CD4-positive, alpha-beta T cell (primary cell): ENCODE measurements at regions not wholly inside any gene's neighbourhood (a gene's known extent, or its start where the extent isn't known, plus 50 kb on each side); places are given as distances from the start of the nearest gene placed in this dataset.

ENCODE experiments used
- ATAC-seq: fragments of 200-7000 bp; cut with Tn5 transposase; one replicate; pipeline ENCODE4 v1.10.0; 2022; ENCODE audit warnings: mild to moderate bottlenecking; ENCODE audit not compliant: poor library complexity
- CTCF ChIA-PET: fragments of 350-600 bp; sonication (Branson Sonifier 250); formaldehyde crosslinking; loops from one replicate; lab custom pipeline; 2021; ENCODE audit warnings: antibody characterized with exemption, inconsistent platforms; lab: Charles Lee
- POLR2A ChIA-PET: fragments of 350-600 bp; sonication (Branson Sonifier 250); formaldehyde crosslinking; loops from one replicate; lab custom pipeline; 2021; ENCODE audit warnings: antibody characterized with exemption, inconsistent platforms; lab: Charles Lee
- DNase-seq, 14 experiments: peaks; one replicate each; pipeline ENCODE4 v3.0.0-alpha.2; 2013 to 2020; ENCODE audit warnings: mixed read lengths in 2 of 14
- H3K27ac ChIP-seq, 2 donors: one replicate each; pipeline versions ENCODE4 v1.5.1 to v1.7.0; 2013; ENCODE audit warnings: low read length in 2 of 2, low read depth in 1 of 2, mild to moderate bottlenecking in 1 of 2
- H3K27me3 ChIP-seq, 2 experiments: 1 replicate in 1 of 2; 2 replicates in 1 of 2; pipeline versions ENCODE4 v1.6.1 to v1.7.0; 2013; ENCODE audit warnings: low read length in 2 of 2, control low read depth in 1 of 2, mild to moderate bottlenecking in 1 of 2, moderate library complexity in 1 of 2; ENCODE audit not compliant: insufficient read depth in 2 of 2, control insufficient read depth in 1 of 2
- H3K36me3 ChIP-seq: one replicate; pipeline ENCODE4 v1.6.1; 2013; ENCODE audit warnings: low read length, control low read depth; ENCODE audit not compliant: insufficient read depth
- H3K4me1 ChIP-seq: one replicate; pipeline ENCODE4 v1.6.1; 2013; ENCODE audit warnings: low read length, control low read depth; ENCODE audit not compliant: insufficient read depth
- H3K4me3 ChIP-seq: one replicate; pipeline ENCODE4 v1.5.1; 2013; ENCODE audit warnings: mild to moderate bottlenecking, low read length, moderate library complexity
- H3K9me3 ChIP-seq, 2 experiments: 1 replicate in 1 of 2; 2 replicates in 1 of 2; pipeline versions ENCODE4 v1.6.1 to v1.7.0; 2013; ENCODE audit warnings: low read length in 2 of 2, mild to moderate bottlenecking in 2 of 2, control low read depth in 1 of 2, moderate library complexity in 1 of 2; ENCODE audit not compliant: control insufficient read depth in 1 of 2, insufficient read depth in 1 of 2
- H3K27ac Mint-ChIP-seq: one replicate; pipeline ENCODE4 v1.8.0; 2020; ENCODE audit warnings: mixed read lengths
- H3K27me3 Mint-ChIP-seq: one replicate; pipeline ENCODE4 v1.8.0; 2021; ENCODE audit warnings: mixed read lengths
- H3K36me3 Mint-ChIP-seq: one replicate; pipeline ENCODE4 v1.8.0; 2021; ENCODE audit warnings: low read depth, mixed read lengths
- H3K4me1 Mint-ChIP-seq: one replicate; pipeline ENCODE4 v1.8.0; 2021; ENCODE audit warnings: low read depth, mixed read lengths
- H3K4me3 Mint-ChIP-seq: one replicate; pipeline ENCODE4 v1.8.0; 2020; ENCODE audit warnings: mild to moderate bottlenecking, mixed read lengths
- H3K9me3 Mint-ChIP-seq: one replicate; pipeline ENCODE4 v1.8.0; 2020; ENCODE audit warnings: mixed read lengths
- intact Hi-C, 2 experiments: fragments of 100-400 bp; cut with DNase I in 1 of 2; cut with micrococcal nuclease in 1 of 2; formaldehyde crosslinking; loops; one replicate each; pipeline versions ENCODE4 v1.15.1 to v1.9.0; 2023 to 2025; cut with DNase I, micrococcal nuclease
- TF ChIP-seq, protein P1 (sequence below): fragments of 200-600 bp; IDR thresholded peaks from one replicate; pipeline ENCODE4 v1.8.0; 2022; ENCODE audit warnings: antibody characterized with exemption, mild to moderate bottlenecking

DNA sequence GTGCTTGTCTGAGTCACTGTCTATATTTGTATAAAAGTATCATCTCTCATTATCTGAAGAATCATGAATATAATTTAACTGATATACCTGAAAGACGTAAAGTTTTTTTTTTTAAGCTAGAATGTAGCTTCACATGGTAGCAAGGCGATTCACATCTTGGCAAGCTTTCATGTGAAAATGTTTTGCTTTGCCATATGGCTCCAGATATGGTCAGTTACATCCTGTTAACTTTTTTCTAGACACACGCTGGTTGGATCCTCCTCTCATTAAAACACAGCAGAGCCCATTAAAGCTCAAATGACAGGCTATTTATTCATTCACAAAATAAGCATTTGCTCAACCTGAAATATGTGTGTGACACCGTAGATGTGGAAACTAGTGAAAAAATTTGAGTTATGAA lies 412.8 kb downstream of the KIF2B start:
- Mint-ChIP-seq H3K27ac (no peak overlapping the region), H3K4me3 (no peak overlapping the region), H3K36me3 (no peaks in the 10 kb centered on the region), H3K9me3 (peaks cover 15% of the 10 kb centered on the region), H3K27me3 (no peaks in the 10 kb centered on the region), H3K4me1 (no peaks in the 10 kb centered on the region)
- TF ChIP-seq, protein P1, sequence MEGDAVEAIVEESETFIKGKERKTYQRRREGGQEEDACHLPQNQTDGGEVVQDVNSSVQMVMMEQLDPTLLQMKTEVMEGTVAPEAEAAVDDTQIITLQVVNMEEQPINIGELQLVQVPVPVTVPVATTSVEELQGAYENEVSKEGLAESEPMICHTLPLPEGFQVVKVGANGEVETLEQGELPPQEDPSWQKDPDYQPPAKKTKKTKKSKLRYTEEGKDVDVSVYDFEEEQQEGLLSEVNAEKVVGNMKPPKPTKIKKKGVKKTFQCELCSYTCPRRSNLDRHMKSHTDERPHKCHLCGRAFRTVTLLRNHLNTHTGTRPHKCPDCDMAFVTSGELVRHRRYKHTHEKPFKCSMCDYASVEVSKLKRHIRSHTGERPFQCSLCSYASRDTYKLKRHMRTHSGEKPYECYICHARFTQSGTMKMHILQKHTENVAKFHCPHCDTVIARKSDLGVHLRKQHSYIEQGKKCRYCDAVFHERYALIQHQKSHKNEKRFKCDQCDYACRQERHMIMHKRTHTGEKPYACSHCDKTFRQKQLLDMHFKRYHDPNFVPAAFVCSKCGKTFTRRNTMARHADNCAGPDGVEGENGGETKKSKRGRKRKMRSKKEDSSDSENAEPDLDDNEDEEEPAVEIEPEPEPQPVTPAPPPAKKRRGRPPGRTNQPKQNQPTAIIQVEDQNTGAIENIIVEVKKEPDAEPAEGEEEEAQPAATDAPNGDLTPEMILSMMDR, result no peak
- H3K4me3 ChIP-seq, result no peak overlapping the region
- H3K27me3 ChIP-seq, result no peaks in the 10 kb centered on the region
- ATAC-seq (no peak), DNase-seq (no peak)
- intact Hi-C loops, result no loop called here
- H3K27ac ChIP-seq, result no peak overlapping the region
- ChIA-PET CTCF (no interaction called here), POLR2A (no interaction called here)
- no peaks in the 10 kb centered on the region for H3K9me3 ChIP-seq
- no peaks in the 10 kb centered on the region for H3K36me3 ChIP-seq
- no peaks in the 10 kb centered on the region for H3K4me1 ChIP-seq

DNA sequence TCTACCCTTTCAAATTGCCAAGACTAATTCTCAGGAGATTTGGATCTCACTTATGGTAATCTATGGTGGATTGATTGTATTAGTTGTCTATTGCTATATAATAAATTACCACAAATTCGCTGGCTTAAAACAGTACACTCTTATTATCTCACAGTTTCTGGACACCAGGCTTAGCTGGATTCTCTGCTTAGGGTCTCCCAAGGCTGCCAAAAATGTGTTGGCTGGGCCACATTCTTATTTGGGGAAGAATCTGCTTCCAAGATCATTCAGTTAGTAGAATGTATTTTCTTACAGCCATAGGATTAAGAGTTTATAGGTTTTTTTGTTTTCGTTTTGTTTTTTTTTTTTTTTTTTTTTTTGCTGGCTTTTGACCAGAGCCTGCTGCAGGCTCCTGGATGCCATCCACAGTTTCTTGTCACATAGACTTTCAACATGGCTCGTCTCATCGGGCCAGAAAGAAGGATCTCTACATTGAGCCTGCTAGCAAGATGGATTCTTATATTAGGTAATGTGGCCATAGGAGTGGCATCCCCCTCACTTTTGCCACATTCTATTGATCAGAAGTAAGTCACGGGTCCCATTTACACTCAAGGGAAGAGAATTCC lies 415.3 kb downstream of the KIF2B start:
- Mint-ChIP-seq H3K9me3 (peaks cover 16% of the 10 kb centered on the region), H3K27me3 (no peaks in the 10 kb centered on the region), H3K27ac (no peak overlapping the region), H3K4me1 (no peaks in the 10 kb centered on the region), H3K36me3 (no peaks in the 10 kb centered on the region), H3K4me3 (no peak overlapping the region)
- CTCF ChIA-PET, result no interaction called here
- intact Hi-C loops, result no loop called here
- no peaks in the 10 kb centered on the region for H3K9me3 ChIP-seq
- no peak overlapping the region for H3K27ac ChIP-seq
- TF ChIP-seq, protein P1, result no peak
- H3K4me1 ChIP-seq, result no peaks in the 10 kb centered on the region
- POLR2A ChIA-PET, result no interaction called here
- H3K36me3 ChIP-seq, result no peaks in the 10 kb centered on the region
- ATAC-seq, result no peak
- DNase-seq, result no peak
- H3K4me3 ChIP-seq, result no peak overlapping the region
- no peaks in the 10 kb centered on the region for H3K27me3 ChIP-seq

DNA sequence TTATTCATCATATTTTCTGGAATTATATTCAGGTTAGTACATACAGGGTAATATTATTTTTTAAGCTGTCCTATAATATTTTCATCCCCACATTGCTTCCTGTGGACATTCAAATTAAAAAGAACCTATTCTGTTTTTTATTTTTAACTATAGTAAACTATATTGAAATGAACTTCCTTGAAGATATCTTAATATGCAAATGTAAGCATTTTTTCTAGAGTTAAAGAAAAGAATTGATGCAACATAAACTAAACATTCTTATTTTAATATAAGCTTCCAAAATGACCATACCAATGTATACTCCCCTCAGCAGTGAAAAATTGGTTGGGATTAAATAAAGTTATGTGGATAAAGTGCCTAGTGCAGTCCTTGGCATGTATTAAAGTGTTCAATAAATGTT lies 416.6 kb downstream of the KIF2B start:
- Histone ChIP-seq H3K27me3 (no peaks in the 10 kb centered on the region), H3K27ac (no peak overlapping the region), H3K4me3 (no peak overlapping the region), H3K9me3 (no peaks in the 10 kb centered on the region), H3K36me3 (no peaks in the 10 kb centered on the region), H3K4me1 (no peaks in the 10 kb centered on the region)
- intact Hi-C loops, result no loop called here
- peaks cover 15% of the 10 kb centered on the region for H3K9me3 Mint-ChIP-seq
- H3K36me3 Mint-ChIP-seq, result no peaks in the 10 kb centered on the region
- ATAC-seq, result no peak
- no peaks in the 10 kb centered on the region for H3K27me3 Mint-ChIP-seq
- DNase-seq, result no peak
- H3K27ac Mint-ChIP-seq, result no peak overlapping the region
- no peak overlapping the region for H3K4me3 Mint-ChIP-seq
- ChIA-PET POLR2A (no interaction called here), CTCF (no interaction called here)
- no peaks in the 10 kb centered on the region for H3K4me1 Mint-ChIP-seq
- TF ChIP-seq, protein P1, result no peak
